ENCODE measurements at regions not wholly inside any gene's neighbourhood (a gene's known extent, or its start where the extent isn't known, plus 50 kb on each side); places are given as distances from the start of the nearest gene placed in this dataset.

DNA sequence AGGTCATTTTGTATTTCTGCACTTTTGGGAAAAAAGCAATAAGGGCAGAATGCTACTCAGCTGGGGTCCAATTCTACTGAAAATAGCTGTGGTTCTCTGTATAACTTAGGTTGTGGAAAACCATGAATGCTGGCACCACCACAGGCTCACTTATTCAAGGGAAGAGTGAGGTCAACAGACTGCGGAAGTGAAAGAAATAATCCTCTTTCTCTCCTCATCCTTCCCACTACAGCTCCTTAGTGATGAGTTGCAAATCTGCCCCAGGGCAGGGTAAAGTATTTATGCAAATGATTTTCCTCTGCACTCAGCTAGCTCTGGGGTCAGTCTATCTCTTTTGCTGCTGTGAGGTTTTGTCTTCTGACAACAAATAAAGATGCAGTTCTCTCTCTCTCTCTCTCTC lies 74.1 kb upstream of the PTPRZ1 start:
- no peak overlapping the region for H3K27ac ChIP-seq
- WGBS, 2 donors = 77 to 86% methylated on average over 1 of the region's 1 CpG

DNA sequence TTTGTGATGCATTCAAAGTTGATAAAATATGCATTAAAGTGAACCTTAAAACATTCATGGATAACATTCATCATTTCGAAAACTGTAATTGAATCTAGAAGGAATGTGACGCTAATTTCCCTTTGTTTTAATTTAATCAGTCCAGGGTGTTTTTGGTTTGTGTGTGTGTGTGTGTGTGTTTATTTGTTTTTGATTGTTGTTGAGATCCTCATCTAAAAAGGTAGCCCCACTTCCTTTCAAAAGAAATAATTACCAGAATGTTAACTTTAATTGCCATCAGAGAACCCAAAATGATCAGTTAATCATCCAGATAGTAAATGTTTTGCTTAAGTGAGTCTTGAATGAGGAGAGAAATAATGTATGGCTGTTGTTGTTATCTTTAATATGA lies 74.5 kb upstream of the PTPRZ1 start:
- Histone ChIP-seq H3K36me3 (replicated peaks in 1 of 2; ENCODE audit: insufficient read depth in 1 of 2, low read depth in 2 of 2) (no peaks in the 10 kb centered on the region), H3K4me1 (no peaks in the 10 kb centered on the region), H3K27ac (no peak overlapping the region), H3K9me3 (no peaks in the 10 kb centered on the region), H3K27me3 (no peaks in the 10 kb centered on the region), H3K4me3 (no peak overlapping the region)
- TF ChIP-seq POLR2A (IDR thresholded peaks at IDR 0.05) = no peak
- TF ChIP-seq, protein P1, sequence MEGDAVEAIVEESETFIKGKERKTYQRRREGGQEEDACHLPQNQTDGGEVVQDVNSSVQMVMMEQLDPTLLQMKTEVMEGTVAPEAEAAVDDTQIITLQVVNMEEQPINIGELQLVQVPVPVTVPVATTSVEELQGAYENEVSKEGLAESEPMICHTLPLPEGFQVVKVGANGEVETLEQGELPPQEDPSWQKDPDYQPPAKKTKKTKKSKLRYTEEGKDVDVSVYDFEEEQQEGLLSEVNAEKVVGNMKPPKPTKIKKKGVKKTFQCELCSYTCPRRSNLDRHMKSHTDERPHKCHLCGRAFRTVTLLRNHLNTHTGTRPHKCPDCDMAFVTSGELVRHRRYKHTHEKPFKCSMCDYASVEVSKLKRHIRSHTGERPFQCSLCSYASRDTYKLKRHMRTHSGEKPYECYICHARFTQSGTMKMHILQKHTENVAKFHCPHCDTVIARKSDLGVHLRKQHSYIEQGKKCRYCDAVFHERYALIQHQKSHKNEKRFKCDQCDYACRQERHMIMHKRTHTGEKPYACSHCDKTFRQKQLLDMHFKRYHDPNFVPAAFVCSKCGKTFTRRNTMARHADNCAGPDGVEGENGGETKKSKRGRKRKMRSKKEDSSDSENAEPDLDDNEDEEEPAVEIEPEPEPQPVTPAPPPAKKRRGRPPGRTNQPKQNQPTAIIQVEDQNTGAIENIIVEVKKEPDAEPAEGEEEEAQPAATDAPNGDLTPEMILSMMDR (IDR thresholded peaks at IDR 0.05) = no peak
- intact Hi-C loops (cut with DNase I) = no loop called here
- DNase-seq (no peak), ATAC-seq (no peak)
- whole genome bisulfite sequencing, 2 donors = 83 to 85% methylated on average over 2 of the region's 2 CpGs

More for the DNA sequence above, 74.1 kb upstream of the PTPRZ1 start:
- Histone ChIP-seq H3K27me3 (no peaks in the 10 kb centered on the region), H3K9me3 (no peaks in the 10 kb centered on the region), H3K4me3 (no peak overlapping the region), H3K36me3 (replicated peaks in 1 of 2; ENCODE audit: insufficient read depth in 1 of 2, low read depth in 2 of 2) (no peaks in the 10 kb centered on the region), H3K4me1 (no peaks in the 10 kb centered on the region)
- intact Hi-C loops (cut with DNase I) = no loop called here
- DNase-seq (no peak), ATAC-seq (no peak)
- TF ChIP-seq, protein P1 (IDR thresholded peaks at IDR 0.05) = no peak
- TF ChIP-seq POLR2A (IDR thresholded peaks at IDR 0.05) = no peak

DNA sequence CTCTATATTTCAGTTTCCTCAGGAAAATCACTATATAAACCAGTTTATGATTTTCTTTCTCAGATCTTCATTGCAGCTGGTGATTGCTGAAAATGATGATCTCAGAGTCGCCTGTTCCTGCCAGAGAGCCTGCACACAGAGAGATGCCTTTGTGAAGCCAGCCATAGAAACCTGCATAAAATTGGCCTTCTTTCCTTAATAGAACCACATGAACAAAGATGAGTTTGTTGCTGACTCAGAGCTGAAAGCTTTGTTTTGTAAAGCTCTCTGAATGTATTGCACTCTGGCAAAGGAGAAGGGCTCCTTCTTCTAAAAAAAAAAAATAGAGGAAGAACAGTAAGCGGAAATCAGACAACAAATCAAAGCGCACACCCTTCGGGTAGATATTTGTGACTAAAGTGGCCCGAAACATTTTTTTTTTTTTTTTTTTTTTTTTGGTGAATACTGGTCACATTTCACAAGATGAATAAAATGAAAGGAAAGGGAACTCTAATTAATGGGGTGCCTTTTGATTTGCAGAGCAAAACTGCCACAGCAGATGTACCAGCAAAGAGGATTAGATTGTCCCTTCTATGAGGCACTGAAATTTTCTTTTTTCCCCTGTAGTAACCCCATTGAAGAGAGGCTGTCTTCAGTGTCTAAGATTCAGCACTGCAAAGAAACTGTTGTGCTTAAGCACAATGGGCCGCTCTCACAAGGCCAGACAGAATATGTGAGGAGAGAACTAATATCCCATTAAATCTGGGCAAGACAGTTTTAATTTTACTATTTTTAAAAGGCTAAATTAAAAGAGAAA lies 75.1 kb upstream of the PTPRZ1 start:
- ATAC-seq (no peak), DNase-seq (no peak)
- Histone ChIP-seq H3K36me3 (replicated peaks in 1 of 2; ENCODE audit: insufficient read depth in 1 of 2, low read depth in 2 of 2) (no peaks in the 10 kb centered on the region), H3K4me1 (no peaks in the 10 kb centered on the region), H3K4me3 (no peak overlapping the region), H3K9me3 (no peaks in the 10 kb centered on the region), H3K27ac (no peak overlapping the region), H3K27me3 (no peaks in the 10 kb centered on the region)
- intact Hi-C loops (cut with DNase I) = no loop called here
- TF ChIP-seq, protein P1 (IDR thresholded peaks at IDR 0.05) = no peak
- TF ChIP-seq POLR2A (IDR thresholded peaks at IDR 0.05) = no peak
- WGBS, 2 donors = 76 to 87% methylated on average over 6 of the region's 6 CpGs

DNA sequence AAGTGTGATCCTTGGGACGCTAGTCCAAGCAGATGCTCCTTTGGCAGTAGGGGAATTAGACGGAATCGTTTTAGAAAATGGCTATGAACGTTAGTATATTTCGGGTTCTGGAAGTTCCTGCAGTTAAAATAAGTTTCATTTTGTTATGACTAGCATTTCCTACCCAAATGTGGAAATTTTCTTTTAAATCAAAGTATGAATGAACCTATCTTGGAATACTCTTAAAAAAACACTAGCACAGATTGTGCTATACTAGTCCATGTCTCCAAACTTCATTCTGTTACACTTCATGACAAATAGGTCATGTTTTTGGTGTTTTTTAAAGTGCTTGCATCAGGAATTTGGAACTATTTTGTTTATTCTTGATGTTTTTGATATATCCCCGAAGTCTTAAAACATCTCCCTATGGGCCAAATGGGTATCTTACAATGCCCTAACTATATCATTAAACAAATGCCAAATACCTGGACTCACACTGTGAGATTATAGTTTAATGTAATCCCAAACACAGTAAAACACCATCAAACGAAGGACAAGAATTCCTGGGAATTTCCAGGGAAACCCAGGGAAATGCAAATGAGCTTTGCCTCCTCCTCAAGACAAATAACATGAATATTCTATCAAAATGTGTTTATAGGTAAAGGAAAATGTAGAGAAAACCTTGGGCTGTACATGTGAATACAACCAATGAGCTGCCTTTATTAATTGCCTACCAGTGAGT lies 75.9 kb upstream of the PTPRZ1 start:
- DNase-seq (no peak), ATAC-seq (no peak)
- no peaks in the 10 kb centered on the region for H3K4me1 ChIP-seq
- H3K9me3 ChIP-seq = no peaks in the 10 kb centered on the region
- intact Hi-C loops (cut with DNase I) = no loop called here
- H3K27ac ChIP-seq = no peak overlapping the region
- WGBS, 2 donors = 63 to 71% methylated on average over 7 of the region's 7 CpGs
- no peaks in the 10 kb centered on the region for H3K27me3 ChIP-seq
- H3K36me3 ChIP-seq (replicated peaks in 1 of 2; ENCODE audit: insufficient read depth in 1 of 2, low read depth in 2 of 2) = no peaks in the 10 kb centered on the region
- no peak overlapping the region for H3K4me3 ChIP-seq
- TF ChIP-seq, protein P1 (IDR thresholded peaks at IDR 0.05) = no peak
- TF ChIP-seq POLR2A (IDR thresholded peaks at IDR 0.05) = no peak

Measured in body of pancreas (tissue), 4 donors.